M059J (cell line): ENCODE measurements at regions not wholly inside any gene's neighbourhood (a gene's known extent, or its start where the extent isn't known, plus 50 kb on each side); places are given as distances from the start of the nearest gene placed in this dataset.

Experiments used
- DNase-seq: peaks from one replicate; pipeline ENCODE4 v3.0.0-alpha.2; 2012; ENCODE audit warnings: low read depth

DNA sequence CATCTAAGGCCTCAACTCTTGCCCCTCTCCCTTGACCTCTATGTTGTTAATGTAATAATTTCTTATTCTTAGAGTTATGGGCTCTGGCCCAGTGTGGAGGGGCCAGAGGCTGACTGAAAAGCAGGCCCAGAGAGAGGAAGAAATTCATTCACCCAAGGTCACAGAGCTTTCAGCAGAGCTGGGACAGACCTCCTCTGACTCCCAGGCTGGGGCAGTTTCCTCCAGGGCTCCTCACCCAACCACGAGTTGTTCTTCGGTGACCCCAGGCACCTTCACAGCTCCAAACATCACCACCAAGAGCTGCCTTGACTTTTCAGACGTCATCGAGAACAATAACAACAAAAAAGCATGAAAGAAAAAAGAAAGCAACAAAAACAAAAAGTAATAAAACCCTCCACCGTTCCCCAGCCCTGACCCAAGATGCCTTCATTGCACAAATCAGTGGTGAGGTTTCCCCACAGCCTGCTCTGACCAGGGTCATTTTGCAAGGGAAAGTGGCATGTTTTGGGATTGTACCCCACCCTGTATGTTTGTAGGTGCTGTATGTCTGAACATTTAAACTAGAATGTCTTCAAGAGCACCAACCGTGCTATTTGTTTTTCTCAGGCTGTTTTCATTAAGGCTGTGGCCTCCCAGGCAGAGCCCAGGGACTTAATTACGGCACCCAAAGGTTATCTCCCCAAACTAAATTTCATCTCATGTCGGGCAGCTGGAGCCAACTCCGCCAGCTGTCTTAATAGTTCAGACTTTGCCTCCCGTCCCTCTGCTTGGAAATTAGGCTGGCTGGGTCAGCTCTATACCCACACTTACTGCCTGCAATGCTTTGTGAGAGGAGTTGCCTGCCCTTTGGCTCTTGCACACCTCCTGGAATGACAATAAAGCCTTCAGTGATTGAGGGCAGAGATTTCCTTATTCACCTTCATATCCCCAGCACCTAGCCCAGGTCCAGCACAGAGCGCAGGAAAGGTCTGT lies 173.8 kb downstream of the RPLP1 start:
- DNase-seq = no peak

DNA sequence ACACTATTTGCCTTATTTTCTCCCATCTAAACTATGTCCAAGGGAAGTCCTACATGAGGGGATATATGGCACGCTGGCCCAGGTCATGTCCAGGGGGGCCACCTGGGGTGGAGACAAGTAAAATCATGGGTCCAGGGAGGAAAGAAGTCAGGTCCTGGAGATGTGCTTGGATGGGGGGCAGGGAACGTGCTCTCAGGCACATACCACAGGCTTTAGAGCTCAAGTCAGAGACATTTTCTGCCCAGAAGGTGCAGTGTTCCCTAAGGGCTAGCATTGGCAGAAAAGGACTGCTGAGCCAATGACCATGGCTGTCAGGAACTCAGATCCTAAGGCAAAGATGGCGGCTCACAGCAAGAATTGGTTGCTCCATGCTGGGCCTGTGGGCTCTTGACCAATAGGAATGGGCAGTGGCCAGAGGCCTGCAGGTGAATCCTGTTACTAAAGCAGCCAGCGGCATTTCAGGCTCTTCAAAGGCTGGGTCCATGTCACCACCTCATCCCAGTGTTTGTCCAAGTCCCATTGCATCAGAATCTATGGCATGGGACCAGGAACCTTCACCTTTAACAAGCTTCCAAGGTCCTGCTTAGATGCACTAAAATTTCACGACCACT lies 175.0 kb downstream of the RPLP1 start:
- no peak for DNase-seq

DNA sequence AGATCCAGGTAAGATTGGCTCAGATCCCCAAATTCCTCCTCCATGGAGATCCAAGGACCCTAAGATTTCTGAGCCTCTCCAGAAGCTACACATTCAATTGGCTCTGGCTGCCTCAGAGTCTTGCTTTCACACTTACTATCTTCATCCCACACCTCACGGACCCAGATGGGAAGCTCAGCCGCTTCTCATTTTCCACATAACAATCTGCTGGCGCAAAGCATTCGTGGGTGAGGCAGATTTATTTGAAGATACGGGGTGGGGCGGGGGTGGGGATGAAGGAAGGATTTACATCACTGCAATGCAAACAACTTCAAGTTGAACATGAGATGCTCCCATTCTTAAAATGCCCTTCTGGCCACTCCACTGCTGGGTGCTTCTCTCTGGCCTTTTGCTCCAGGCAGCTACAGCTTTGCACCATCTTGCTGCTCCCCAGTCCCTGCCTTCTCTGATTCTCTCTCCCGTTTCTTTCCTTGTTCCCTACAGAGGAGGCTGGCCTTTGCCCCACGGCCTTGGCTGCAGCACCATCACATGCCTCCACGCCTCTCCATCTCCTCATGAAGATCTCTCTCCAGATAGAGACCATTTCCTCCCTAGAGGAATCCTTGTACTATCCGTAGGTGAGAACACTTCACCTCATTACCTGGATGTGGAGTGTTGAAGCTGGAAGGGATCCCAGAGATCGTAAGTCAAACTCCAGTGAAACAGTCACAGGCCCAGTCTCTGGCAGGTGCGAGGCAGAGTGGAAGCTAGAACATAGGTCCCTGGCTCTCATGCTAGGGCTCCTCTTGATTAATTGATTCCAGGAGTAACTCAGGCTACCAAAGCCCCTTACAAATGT lies 175.9 kb downstream of the RPLP1 start:
- DNase-seq = no peak

DNA sequence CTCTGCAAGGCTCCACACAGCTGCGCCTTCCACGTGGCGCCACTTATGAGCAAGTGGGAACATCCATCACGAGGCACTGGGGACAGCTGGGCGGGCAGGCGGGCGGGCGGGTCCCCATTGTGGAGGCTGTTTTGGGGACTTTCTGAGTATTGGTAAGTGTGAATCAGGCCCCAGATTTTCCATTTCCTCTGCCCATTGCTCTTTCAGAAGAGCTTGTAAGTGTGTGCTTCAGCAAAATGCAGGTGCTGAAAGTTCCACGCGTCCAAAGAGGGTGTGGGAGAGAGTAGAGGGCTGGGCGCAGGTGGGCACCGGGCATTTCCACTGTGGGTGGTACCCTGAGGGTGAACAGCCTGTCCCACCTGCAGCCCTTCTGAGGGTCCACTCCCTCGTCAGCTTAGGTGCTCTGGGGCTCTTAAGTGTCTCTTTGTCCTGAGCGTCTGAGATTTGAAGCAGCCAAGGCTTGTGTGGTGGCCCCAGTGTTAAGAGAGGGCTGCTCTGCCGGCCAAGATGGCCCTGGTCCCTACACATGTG lies 177.1 kb downstream of the RPLP1 start:
- DNase-seq = no peak

DNA sequence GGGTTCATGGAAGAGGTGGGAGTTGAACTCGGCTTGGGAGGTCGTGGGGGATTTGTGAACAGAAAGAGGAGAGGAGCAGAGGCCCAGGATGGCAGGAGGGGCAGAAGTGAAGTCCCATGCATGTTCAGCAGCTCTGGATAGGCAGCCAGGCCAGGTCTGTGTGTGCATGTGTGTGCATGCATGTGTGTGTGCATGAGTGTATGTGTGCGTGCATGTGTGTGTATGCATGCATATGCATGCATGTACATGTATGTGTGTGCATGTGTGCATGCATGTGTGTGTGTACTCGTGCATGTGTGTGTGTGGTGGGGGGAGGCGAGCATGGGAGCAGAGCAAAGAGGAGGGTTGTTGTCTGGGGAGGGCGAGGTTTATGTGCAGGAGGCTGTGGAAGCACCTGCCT lies 178.4 kb downstream of the RPLP1 start:
- no peak for DNase-seq

DNA sequence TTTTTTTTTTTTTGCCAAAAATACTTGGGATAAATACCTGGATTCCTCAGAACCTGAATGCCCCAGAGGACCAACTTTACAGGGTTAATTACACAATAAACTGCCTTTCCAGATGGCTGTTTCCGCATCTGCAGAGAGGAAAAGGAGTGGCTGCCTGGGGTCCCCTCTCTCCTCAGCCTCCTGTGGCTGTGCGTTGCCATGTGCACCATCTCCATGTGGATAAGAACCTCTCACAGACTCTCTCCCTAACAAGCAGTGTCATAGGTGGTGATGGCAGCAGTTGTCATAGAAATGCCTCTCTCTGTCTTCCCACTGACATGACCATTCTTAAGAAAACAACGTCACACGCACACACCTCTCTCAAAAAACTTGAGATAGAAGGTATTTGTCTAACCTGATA lies 179.4 kb downstream of the RPLP1 start:
- DNase-seq = no peak

DNA sequence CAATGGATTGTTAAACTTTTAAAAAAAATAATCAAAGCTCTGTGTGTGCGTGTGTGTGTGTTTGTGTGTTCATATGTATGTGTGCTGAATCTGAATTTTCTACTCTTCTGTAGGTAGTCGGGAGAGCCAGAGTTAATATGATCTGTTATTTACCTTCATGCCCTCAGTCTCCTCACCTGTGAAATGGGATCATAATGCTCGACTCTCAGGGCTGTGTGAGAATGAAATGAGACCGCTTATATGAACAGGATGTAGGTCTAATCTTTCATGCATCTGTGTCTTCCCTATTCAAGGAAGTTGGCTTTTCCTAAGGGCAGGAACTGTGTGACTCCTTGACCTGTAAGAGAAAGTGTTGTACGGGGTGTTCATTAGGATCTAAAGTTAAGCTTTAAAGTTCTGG lies 182.2 kb downstream of the RPLP1 start:
- no peak for DNase-seq

DNA sequence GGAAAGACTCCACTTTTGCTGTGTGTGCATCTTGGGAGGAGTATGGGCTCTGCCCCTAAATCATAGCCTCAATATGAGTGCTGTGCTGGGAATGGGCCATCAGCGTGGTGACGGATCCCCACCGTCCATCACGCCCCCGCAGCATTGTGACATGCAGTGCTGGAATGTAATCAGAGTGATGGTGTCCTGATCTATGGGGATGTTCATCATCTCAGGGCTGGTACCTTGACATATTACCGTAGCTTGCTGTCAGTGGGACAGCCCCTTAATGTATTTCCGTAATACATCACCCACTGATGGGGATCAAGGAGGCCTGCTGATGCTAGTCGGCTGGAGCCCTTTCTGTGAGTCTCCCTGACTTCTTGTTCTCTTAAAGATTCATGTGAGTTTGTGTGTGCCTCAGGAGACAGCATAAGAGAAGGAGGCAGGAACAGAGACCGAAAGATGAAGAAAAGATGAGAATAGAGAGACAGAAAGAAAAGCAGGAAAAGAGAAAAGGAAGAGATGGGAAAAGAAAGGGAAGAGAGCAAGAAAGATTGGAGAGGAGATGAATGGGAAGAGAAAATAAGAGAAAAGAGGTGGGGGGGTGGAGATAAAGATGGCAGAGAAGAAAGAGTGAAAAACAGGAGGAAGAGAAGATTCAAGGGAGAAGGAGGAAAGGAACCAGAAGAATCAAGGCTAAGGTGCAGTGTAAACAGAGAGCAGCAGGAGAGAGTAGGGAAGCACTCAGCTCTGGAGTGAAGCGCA lies 183.7 kb downstream of the RPLP1 start:
- no peak for DNase-seq

DNA sequence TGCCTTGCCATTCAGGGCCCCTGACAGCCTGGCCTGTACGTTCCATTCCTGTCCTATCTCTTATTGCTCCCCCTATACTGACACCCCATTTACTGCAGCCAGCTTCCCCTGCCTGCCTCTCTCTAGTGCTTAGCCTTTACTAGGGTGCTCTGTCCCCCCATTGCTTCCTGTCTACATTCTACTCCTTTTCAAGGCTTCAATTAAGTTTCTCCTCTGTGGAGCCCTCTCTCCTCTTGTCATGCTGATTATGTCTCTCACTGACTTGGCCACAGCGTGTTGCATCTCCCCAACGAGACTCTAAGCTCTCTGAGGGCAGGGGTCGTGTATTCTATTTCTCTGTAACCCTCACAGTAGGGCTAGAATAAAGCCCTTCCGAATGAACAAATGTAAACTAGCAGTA lies 185.2 kb downstream of the RPLP1 start:
- DNase-seq = no peak

DNA sequence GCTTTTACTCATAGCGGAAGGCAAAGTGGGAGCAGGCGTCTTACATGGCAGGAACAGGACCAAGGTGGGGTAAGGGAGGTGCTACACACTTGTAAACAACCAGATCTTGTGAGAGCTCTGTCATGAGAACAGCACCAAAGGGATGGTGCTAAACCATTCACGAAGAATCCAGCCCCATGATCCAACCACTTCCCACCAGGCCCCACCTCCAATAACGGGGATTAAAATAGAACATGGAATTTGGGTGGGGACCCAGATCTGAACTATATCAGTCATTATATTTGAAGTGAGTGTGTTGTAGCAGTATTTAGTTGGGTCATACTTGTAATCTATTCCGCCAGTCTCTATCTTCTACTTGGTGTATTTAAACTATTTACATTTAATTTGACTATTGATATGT lies 190.9 kb downstream of the RPLP1 start:
- no peak for DNase-seq

DNA sequence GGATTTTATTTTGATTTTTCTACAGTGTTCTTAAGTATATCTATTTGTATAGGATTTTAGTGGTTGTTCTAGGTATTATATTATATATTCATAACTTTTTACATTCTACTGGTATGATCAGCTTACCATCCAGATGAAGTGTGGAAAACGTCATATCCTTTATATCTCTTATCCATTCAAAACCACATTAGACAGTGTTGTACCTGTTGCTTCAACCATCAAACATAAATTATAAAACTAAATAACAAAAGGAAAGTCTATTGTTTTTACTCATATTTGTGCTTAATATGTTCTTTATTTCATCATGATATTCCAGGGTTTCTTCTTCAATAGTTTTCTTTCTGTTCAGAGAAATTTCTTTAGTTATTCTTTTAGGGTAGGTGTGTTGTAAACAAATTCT lies 191.4 kb downstream of the RPLP1 start:
- DNase-seq = no peak

DNA sequence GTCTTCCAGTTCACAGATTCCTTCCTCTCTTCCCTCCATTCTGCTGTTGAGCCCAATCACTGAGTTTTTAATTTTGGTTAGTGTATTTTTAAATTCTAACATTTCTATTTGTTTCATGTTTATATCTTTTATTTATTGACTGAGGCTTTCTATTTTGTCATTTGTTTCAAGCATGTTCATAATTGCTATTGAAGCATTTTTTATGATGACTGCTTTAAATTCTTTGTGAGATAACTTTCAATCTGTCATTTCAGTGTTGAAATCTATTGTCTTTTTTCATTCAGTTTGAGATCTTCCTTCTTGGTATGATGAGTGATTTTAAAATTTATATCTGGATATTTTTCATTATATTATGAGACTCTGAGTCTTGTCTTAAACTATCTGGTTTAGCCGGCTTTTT lies 192.3 kb downstream of the RPLP1 start:
- DNase-seq = no peak

DNA sequence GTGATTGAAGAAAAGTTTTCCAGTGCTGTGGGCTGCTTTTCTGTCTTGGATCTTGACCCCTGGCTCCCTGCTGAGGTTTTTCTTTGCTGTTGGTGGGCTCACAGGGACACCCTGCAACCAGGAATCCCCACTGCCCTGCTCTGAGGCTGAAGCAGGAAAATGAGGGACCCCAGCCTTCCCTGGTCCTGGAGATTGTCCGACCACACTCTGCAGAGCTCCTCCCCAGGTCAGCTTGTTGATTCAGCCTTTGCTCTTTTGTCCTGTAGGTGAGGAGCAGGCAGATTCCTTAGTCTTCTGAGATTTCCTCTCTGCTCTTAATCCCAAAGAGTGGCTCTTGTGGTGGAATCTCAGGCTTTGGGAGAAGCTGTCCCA lies 194.5 kb downstream of the RPLP1 start:
- no peak for DNase-seq

DNA sequence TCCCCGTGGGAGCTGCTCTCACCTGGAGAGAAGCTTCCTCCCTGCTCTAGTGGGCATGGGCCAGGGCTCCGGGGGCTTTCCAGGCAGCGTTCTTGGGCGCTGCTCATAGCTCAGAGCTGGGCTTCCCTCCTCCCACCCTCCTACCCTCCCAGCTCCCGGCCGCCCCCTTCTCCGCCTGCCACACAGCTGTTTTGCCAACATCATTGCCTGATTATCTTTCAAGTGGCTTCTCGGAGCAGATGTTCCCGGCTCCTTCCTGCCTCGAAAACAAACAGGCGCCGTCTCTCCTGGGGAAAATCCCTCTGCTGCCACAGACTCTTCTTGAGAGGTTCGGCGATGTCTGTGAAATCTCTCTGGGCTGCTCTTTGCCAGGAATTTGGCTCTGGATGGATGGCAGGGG lies 195.6 kb downstream of the RPLP1 start:
- DNase-seq = no peak

DNA sequence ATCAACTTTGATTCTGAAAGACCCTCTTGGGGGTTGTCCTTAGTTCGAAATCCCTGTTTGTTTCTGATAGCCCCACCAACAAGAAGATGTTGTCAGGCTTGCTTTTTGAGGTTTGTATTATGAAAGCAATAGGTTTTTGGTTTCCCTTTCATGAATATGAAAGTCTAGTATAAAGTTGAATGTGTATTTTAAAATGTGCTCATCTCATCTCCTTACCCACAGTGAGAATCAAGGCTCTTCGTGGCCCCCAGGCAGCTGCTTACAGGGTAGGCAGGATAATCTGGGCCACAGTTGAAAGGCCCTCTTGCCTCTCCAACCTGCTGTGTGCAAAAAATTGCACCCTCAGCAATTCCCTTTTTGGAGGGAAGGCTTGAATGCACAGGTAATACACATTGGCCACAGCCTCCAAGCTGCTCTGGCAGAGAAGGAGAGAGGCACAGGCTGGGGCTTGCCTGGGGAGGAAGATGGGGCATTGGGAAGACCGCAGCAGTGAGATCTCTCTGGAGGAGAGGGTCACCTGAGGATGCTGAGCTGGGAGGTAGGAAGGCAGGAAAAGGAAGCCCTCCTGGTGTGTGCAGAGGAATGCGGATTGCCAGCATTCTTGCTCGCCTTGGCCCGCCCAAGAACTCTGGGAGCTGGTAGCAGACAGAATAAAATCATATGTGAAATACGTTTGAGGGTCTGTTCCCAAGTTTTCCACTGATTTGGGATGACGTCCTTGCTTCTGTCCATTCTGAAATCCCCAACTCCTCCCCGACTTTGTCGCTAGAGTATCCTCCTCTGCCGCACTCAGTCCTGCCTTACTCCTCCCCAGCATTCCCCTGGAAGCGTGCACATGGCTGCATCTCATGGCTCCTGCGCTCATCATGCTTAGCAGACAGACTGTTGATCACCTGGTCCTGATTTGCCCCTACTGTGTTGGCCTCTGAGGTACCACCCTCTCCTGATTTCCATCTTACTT lies 196.4 kb downstream of the RPLP1 start:
- DNase-seq = no peak

DNA sequence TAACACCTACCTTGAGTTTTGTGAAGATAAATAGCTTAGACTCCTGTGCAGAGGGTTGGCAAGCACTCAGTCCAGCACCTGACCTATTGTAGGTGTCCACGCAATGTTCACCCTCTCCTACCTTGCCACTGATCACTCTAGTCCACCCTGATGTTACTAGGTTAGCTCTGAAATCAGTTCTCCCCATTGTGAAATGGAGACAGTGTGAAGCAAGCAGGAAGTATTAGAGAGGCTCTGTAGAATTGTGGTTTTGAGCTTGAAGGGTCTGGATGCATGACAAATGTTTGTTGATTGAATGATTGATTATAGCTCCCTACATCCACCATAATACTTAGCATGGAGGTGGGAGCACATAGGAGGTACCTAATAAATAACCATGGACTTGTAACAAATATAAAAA lies 199.7 kb downstream of the RPLP1 start:
- no peak for DNase-seq

DNA sequence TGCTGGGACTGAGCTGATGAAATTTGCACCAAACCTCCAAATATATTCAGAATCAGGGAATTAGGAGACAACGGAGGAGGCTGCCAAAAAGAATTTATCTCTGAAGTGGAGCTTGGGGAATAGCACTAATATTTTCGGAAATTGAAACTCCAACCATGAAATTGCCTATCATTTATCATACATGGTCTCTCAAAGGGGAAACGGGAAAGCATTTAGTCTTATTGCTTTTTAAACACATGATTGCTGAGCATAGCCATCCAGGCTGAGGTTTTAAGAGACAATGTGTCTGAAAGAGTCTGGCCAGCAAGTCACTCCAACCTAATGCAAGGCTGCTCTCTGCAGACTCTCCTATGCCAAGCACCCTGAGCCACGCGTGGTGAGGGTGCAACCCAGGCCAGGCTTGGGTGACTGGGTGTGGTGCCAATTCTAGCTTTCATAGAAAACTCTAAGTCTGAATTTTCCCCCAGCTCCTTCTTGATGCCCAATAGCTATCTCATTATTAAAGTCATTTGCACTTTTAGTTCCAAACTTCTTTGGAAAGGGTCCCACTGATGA lies 200.2 kb downstream of the RPLP1 start:
- DNase-seq = no peak

DNA sequence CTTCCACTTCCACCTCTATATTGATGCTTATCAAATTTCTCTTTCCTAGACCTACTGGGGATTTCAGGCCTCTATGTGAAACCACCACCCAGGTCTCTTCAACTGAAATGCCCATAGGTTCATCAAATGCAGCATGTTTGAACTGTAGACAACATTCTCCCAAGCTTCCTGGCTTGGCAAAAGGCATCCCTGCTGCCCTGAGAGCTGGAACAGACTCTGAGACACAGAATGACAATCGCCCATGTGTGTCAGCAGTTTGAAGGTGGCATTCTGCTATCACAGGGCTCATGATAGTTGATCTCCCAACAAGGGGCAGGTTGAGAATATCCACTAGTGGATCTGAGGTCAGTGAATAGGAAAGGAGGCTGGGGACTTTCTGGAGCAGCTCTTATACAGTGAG lies 200.7 kb downstream of the RPLP1 start:
- DNase-seq = no peak

DNA sequence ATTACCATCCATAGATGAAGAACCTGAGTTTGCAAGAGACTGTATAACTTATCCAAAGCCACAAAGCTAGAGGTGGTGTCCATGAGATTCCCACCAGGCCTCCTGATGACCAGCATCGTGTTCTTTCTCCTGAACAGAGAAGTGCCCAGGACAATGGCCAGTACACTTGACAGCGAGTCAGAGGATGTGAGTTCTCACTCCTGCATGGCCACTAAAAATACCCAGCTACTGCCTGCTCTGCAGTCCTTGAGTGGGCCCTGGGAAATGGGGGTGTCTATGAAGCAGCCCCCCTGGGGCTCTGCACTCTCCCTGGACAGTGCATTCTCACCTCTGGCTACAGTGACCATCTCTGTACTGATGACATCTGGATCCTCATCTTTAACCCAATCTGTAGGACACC lies 201.2 kb downstream of the RPLP1 start:
- no peak for DNase-seq
